ENCODE measurements at regions not wholly inside any gene's neighbourhood (a gene's known extent, or its start where the extent isn't known, plus 50 kb on each side); places are given as distances from the start of the nearest gene placed in this dataset.

GRCh38 chr2:14273650-14274049 is 358.9 kb upstream of the LRATD1 start:
- no peak for TF ChIP-seq RAD21 (IDR thresholded peaks at IDR 0.05; ENCODE audit: low read depth)
- no peak for TF ChIP-seq EGR1 (IDR thresholded peaks at IDR 0.05)
- TF ChIP-seq MAX (IDR thresholded peaks at IDR 0.05), result no peak
- no peak for TF ChIP-seq TCF12 (IDR thresholded peaks at IDR 0.05; ENCODE audit: low read depth)
- no peak for TF ChIP-seq EP300 (IDR thresholded peaks at IDR 0.05; ENCODE audit: borderline replicate concordance)
- no peak for TF ChIP-seq REST (IDR thresholded peaks at IDR 0.05; ENCODE audit: low read depth)
- TF ChIP-seq ZBTB7A (IDR thresholded peaks at IDR 0.05; ENCODE audit: low read depth), result no peak
- TF ChIP-seq CREB1 (IDR thresholded peaks at IDR 0.05; ENCODE audit: low read depth), result no peak
- no peak for TF ChIP-seq YY1 (IDR thresholded peaks at IDR 0.05; ENCODE audit: low read depth)
- TF ChIP-seq TEAD4 (IDR thresholded peaks at IDR 0.05), result no peak

Data from Ishikawa (cell line).